IMR-90 (cell line): ENCODE measurements at regions not wholly inside any gene's neighbourhood (a gene's known extent, or its start where the extent isn't known, plus 50 kb on each side); places are given as distances from the start of the nearest gene placed in this dataset.

ENCODE experiments used
- ATAC-seq: fragments of 200-7000 bp; cut with Tn5 transposase; 2 replicates; pipeline ENCODE4 v1.9.1; 2020; ENCODE audit warnings: low read depth, mild to moderate bottlenecking, moderate library complexity
- BruUV-seq: library from RNA; stranded (reverse); fragments of 400-500 nt; replicated peaks from 2 replicates; lab custom pipeline; 2021; lab: Mats Ljungman, UMichigan
- CTCF ChIA-PET: fragments of 300-600 bp; formaldehyde crosslinking; extraction: SDS; loops from one replicate; lab custom pipeline; 2021; ENCODE audit warnings: antibody characterized with exemption; lab: Yijun Ruan, JAX
- POLR2A ChIA-PET: fragments of 300-600 bp; sonication (Branson Sonifier 250); formaldehyde crosslinking; loops from one replicate; lab custom pipeline; 2022; ENCODE audit warnings: antibody characterized with exemption; ENCODE audit not compliant: unreplicated experiment; lab: Charles Lee
- DNase-seq: peaks from one replicate; pipeline ENCODE4 v3.0.0; 2013
- H2AFZ ChIP-seq: replicated peaks from 2 replicates; pipeline ENCODE3; 2013; ENCODE audit warnings: low read length, mild to moderate bottlenecking; ENCODE audit not compliant: poor library complexity
- H2AK5ac ChIP-seq: 2 replicates; pipeline ENCODE4 v1.6.1; 2013; ENCODE audit warnings: low read depth, low read length, inconsistent platforms
- H2AK9ac ChIP-seq: replicated peaks from 2 replicates; pipeline ENCODE3; 2013; ENCODE audit warnings: mild to moderate bottlenecking, low read depth, low read length, moderate library complexity; ENCODE audit not compliant: poor library complexity
- H2BK120ac ChIP-seq: 2 replicates; pipeline ENCODE4 v1.6.1; 2013; ENCODE audit warnings: low read depth, low read length, inconsistent platforms
- H2BK15ac ChIP-seq: 3 replicates; pipeline ENCODE4 v1.6.1; 2013; ENCODE audit warnings: low read depth, low read length, inconsistent platforms
- H2BK20ac ChIP-seq: 2 replicates; pipeline ENCODE4 v1.6.1; 2013; ENCODE audit warnings: low read depth, mild to moderate bottlenecking, inconsistent platforms, low read length, moderate library complexity
- H2BK5ac ChIP-seq: 2 replicates; pipeline ENCODE4 v1.6.1; 2013; ENCODE audit warnings: mild to moderate bottlenecking, low read depth, low read length, inconsistent platforms; ENCODE audit not compliant: poor library complexity, severe bottlenecking
- H3K14ac ChIP-seq: replicated peaks from 2 replicates; pipeline ENCODE4 v1.6.1; 2013; ENCODE audit warnings: low read depth, low read length, inconsistent platforms
- H3K18ac ChIP-seq: 2 replicates; pipeline ENCODE4 v1.6.1; 2013; ENCODE audit warnings: low read depth, low read length, control low read depth
- H3K23ac ChIP-seq: 2 replicates; pipeline ENCODE4 v1.6.1; 2013; ENCODE audit warnings: low read depth, low read length, inconsistent platforms
- H3K27ac ChIP-seq: 2 replicates; pipeline ENCODE4 v1.5.1; 2013; ENCODE audit warnings: mild to moderate bottlenecking, control low read depth, low read length; ENCODE audit not compliant: insufficient read depth
- H3K27me3 ChIP-seq: 2 replicates; pipeline ENCODE4 v1.6.1; 2013; ENCODE audit warnings: low read length; ENCODE audit not compliant: control insufficient read depth, insufficient read depth
- H3K36me3 ChIP-seq: 2 replicates; pipeline ENCODE4 v1.6.1; 2013; ENCODE audit warnings: low read length, mixed read lengths; ENCODE audit not compliant: control insufficient read depth, insufficient read depth
- H3K4ac ChIP-seq: 2 replicates; pipeline ENCODE4 v1.6.1; 2013; ENCODE audit warnings: low read depth, low read length, inconsistent platforms
- H3K4me1 ChIP-seq: 2 replicates; pipeline ENCODE4 v1.6.1; 2013; ENCODE audit warnings: low read length, mixed read lengths; ENCODE audit not compliant: control insufficient read depth, insufficient read depth
- H3K4me2 ChIP-seq: 2 replicates; pipeline ENCODE4 v1.6.1; 2013; ENCODE audit warnings: low read depth, mild to moderate bottlenecking, control low read depth, low read length, moderate library complexity
- H3K4me3 ChIP-seq: 2 replicates; pipeline ENCODE4 v1.5.1; 2013; ENCODE audit warnings: low read depth, mild to moderate bottlenecking, control low read depth, low read length, moderate library complexity; ENCODE audit not compliant: insufficient read depth
- H3K56ac ChIP-seq: 2 replicates; pipeline ENCODE4 v1.6.1; 2013; ENCODE audit warnings: low read length, inconsistent platforms; ENCODE audit not compliant: insufficient read depth; ENCODE audit errors: extremely low read depth
- H3K79me1 ChIP-seq, 2 experiments: 2 replicates each; pipeline ENCODE4 v1.6.1; 2013; ENCODE audit warnings: low read length in 2 of 2, inconsistent platforms in 1 of 2, low read depth in 1 of 2
- H3K9ac ChIP-seq: 2 replicates; pipeline ENCODE4 v1.6.1; 2013; ENCODE audit warnings: low read depth, low read length, control low read depth
- H3K9me1 ChIP-seq: 2 replicates; pipeline ENCODE4 v1.6.1; 2013; ENCODE audit warnings: low read length, inconsistent platforms; ENCODE audit not compliant: insufficient read depth
- H3K9me3 ChIP-seq: 2 replicates; pipeline ENCODE4 v1.6.1; 2013; ENCODE audit warnings: low read length; ENCODE audit not compliant: control insufficient read depth, insufficient read depth
- H4K20me1 ChIP-seq: 2 replicates; pipeline ENCODE4 v1.6.1; 2013; ENCODE audit warnings: low read length, inconsistent platforms; ENCODE audit not compliant: insufficient read depth
- H4K5ac ChIP-seq: 2 replicates; pipeline ENCODE4 v1.6.1; 2013; ENCODE audit warnings: mild to moderate bottlenecking, low read depth, low read length, control low read depth
- H4K8ac ChIP-seq, 2 experiments: 2 replicates each; pipeline ENCODE4 v1.6.1; 2013; ENCODE audit warnings: low read depth in 2 of 2, low read length in 2 of 2, control low read depth in 1 of 2, inconsistent platforms in 1 of 2
- H4K91ac ChIP-seq: 2 replicates; pipeline ENCODE4 v1.6.1; 2013; ENCODE audit warnings: low read depth, low read length, inconsistent platforms; ENCODE audit not compliant: insufficient read depth
- BHLHE40 ChIP-seq: fragments of 150-350 bp; IDR thresholded peaks from 2 replicates; pipeline ENCODE4 v1.6.1; 2016; ENCODE audit warnings: mild to moderate bottlenecking, low read depth, low read length
- CEBPB ChIP-seq: IDR thresholded peaks from 2 replicates; pipeline ENCODE4 v1.6.1; 2012; ENCODE audit warnings: low read depth, low read length, improper control_type of control experiment
- MAFK ChIP-seq: IDR thresholded peaks from 2 replicates; pipeline ENCODE4 v1.6.1; 2012; ENCODE audit warnings: low read depth, low read length, improper control_type of control experiment
- MAZ ChIP-seq: IDR thresholded peaks from 2 replicates; pipeline ENCODE4 v1.6.1; 2012; ENCODE audit warnings: low read depth, mild to moderate bottlenecking, low read length, improper control_type of control experiment, moderate library complexity, borderline replicate concordance
- RCOR1 ChIP-seq: IDR thresholded peaks from 2 replicates; pipeline ENCODE4 v1.6.1; 2012; ENCODE audit warnings: mild to moderate bottlenecking, low read length, improper control_type of control experiment; ENCODE audit not compliant: insufficient replicate concordance
- WGBS, 2 experiments: methylation state at CpG; one replicate each; pipeline versions ENCODE4 v1.1.5 to v1.1.7; 2013; ENCODE audit warnings: missing lambda C conversion rate in 2 of 2; ENCODE audit not compliant: insufficient read length in 1 of 2; ENCODE audit errors: extremely low coverage in 2 of 2; 5-methylcytosine and 5-hydroxymethylcytosine counted together
- dilution Hi-C: fragments of 300-500 bp; cut with HindIII; formaldehyde crosslinking; loops from one replicate; pipeline ENCODE4 v1.14.3; 2018; ENCODE audit warnings: low sequenced_read_pairs; ENCODE audit not compliant: unreplicated experiment
- in situ Hi-C: fragments of 300-500 bp; cut with MboI; formaldehyde crosslinking; loops from 3 replicates; pipeline ENCODE4 v1.14.3; 2019; ENCODE audit warnings: low sequenced_read_pairs, inconsistent platforms, mixed read lengths
- intact Hi-C: fragments of 100-400 bp; cut with micrococcal nuclease; formaldehyde crosslinking; loops from 2 replicates; pipeline ENCODE4 v1.10.0; 2022

DNA sequence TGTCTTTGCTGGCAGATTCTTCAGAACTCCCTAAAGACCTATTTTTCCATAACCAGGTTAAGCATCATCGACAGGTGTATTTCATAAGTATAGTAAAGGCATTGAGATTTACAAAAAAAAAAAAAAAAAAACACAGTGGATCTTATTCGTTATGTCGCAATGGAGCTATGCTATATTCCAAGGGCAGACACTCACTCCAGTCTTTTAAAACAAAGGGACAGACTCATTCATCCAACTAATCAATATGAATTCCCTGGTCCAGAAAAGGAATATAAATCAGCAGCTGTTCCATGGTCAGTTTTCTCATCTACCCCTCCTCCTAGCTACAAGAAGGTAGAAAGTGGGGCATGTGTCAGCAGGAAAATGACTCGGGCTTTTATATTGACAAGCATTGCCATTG lies 97.7 kb upstream of the MON1B start:
- Histone ChIP-seq H2BK120ac (no peak overlapping the region), H3K4me1 (no peaks in the 10 kb centered on the region), H3K18ac (no peak overlapping the region), H4K8ac (no peak overlapping the region), H3K9me1 (no peaks in the 10 kb centered on the region), H4K91ac (no peak overlapping the region), H3K9me3 (peaks cover 6% of the 10 kb centered on the region), H3K27ac (no peak overlapping the region), H2AFZ (no peak overlapping the region), H3K79me1 (no peaks in the 10 kb centered on the region), H4K20me1 (no peaks in the 10 kb centered on the region), H3K9ac (no peak overlapping the region), H3K14ac (no peak overlapping the region), H4K5ac (no peak overlapping the region), H2AK9ac (no peak overlapping the region), H2BK20ac (no peak overlapping the region), H3K27me3 (no peaks in the 10 kb centered on the region), H3K36me3 (no peaks in the 10 kb centered on the region), H2BK5ac (no peak overlapping the region), H3K56ac (no peak overlapping the region), H3K4me3 (no peak overlapping the region), H2BK15ac (no peak overlapping the region), H3K4me2 (no peak overlapping the region), H3K23ac (no peak overlapping the region), H3K4ac (no peak overlapping the region), H2AK5ac (no peak overlapping the region)
- dilution Hi-C loops (no loop called here), intact Hi-C loops (no loop called here), in situ Hi-C loops (no loop called here)
- POLR2A ChIA-PET: no interaction called here
- no peak for TF ChIP-seq MAFK
- TF ChIP-seq RCOR1: no peak
- no peak for TF ChIP-seq BHLHE40
- no peak for TF ChIP-seq MAZ
- peak; percentile 47; the same call in 1 of the 2 replicates for TF ChIP-seq CEBPB
- CTCF ChIA-PET: interaction anchor here (0.7 kb wide), 1 partner anchor 20 kb away, joined by 3 read pairs; no protein-coding TSS in a partner anchor
- ATAC-seq (no peak), DNase-seq (no peak)
- BruUV-seq: no TSS peak
- no CpG with 5 or more reads among the region's 4 CpGs for WGBS, 2 experiments
